ENCODE measurements at regions not wholly inside any gene's neighbourhood (a gene's known extent, or its start where the extent isn't known, plus 50 kb on each side); places are given as distances from the start of the nearest gene placed in this dataset.

DNA sequence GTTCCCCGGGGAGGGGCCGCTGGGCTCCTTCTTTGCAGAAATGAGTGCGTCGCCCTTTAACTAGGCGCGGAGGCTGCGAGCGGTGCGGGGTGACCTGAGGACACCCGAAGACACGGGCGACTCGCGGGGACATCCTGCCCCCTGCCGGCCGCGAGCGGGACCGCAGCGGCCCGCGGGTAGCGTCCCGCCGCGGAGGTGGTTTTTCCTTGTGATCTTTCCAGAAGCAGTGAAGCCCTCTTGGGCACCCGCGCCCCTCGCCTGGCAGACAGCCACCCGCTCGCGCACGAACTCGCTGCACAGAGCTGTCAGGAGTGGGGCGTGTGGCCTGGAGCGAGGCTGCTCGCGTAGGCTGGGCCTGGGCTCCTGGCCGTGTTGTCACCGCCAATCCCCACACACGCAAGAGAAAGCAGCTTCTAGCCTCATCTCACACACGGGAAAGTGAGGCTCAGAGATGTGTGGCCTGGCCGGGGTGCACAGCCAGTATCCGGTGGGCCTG is 67.2 kb downstream of the DIO3 start:
- ChIA-PET POLR2A (no interaction called here), CTCF (interaction anchor here (0.5 to 1.7 kb wide), 17 partner anchors 10 to 1244 kb away, joined by 3 to 9 read pairs (median 3); no protein-coding TSS in a partner anchor)
- Histone ChIP-seq H3K4me3 (ENCODE audit: low read depth, low read length) (no peak overlapping the region), H3K4me1 (ENCODE audit: control insufficient read depth, insufficient read depth, low read length) (no peaks in the 10 kb centered on the region), H3K27ac (ENCODE audit: extremely low read depth, low read depth, low read length) (no peak overlapping the region; the same call in 1 of the 2 replicates), H3K36me3 (ENCODE audit: control insufficient read depth in 2 of 2, insufficient read depth in 1 of 2, low read length in 2 of 2) (no peaks in the 10 kb centered on the region), H3K9me3 (ENCODE audit: control insufficient read depth, insufficient read depth, low read depth, low read length) (no peaks in the 10 kb centered on the region)
- TF ChIP-seq ZNF530 (tag by site-specific recombination; IDR thresholded peaks at IDR 0.05; ENCODE audit: low read depth) (no peak), ZNF211 (tag by site-specific recombination; IDR thresholded peaks at IDR 0.05; ENCODE audit: low read depth) (no peak), MYNN (tag by site-specific recombination; IDR thresholded peaks at IDR 0.05; ENCODE audit: borderline replicate concordance) (no peak), ZNF274 (IDR thresholded peaks at IDR 0.05; ENCODE audit: low read length) (no peak), ZNF274 (tag by site-specific recombination; IDR thresholded peaks at IDR 0.05; ENCODE audit: borderline replicate concordance) (no peak), ZFP3 (tag by site-specific recombination; IDR thresholded peaks at IDR 0.05; ENCODE audit: low read depth) (no peak), ZNF280D (tag by site-specific recombination; IDR thresholded peaks at IDR 0.05) (no peak), ZBTB7A (tag by site-specific recombination; IDR thresholded peaks at IDR 0.05; ENCODE audit: low read depth) (no peak), ZNF747 (tag by site-specific recombination; IDR thresholded peaks at IDR 0.05) (no peak), ZNF610 (tag by site-specific recombination; IDR thresholded peaks at IDR 0.05; ENCODE audit: borderline replicate concordance) (no peak), ZNF169 (tag by site-specific recombination; IDR thresholded peaks at IDR 0.05) (no peak), MZF1 (tag by site-specific recombination; IDR thresholded peaks at IDR 0.05; ENCODE audit: borderline replicate concordance) (no peak), ZBTB1 (tag by site-specific recombination; IDR thresholded peaks at IDR 0.05) (no peak), ZNF302 (tag by site-specific recombination; IDR thresholded peaks at IDR 0.05; ENCODE audit: low read depth) (no peak), ZNF280C (tag by site-specific recombination; IDR thresholded peaks at IDR 0.05) (no peak), ZNF501 (tag by site-specific recombination; IDR thresholded peaks at IDR 0.05) (peak; percentile 23; the same call in 1 of the 2 replicates), ZNF214 (tag by site-specific recombination; IDR thresholded peaks at IDR 0.05; ENCODE audit: borderline replicate concordance) (no peak), ZNF112 (tag by site-specific recombination; IDR thresholded peaks at IDR 0.05) (no peak), GLIS2 (tag by site-specific recombination; IDR thresholded peaks at IDR 0.05) (no peak), ZNF548 (tag by site-specific recombination; IDR thresholded peaks at IDR 0.05) (no peak), ZNF19 (tag by site-specific recombination; IDR thresholded peaks at IDR 0.05; ENCODE audit: low read depth) (no peak), ZNF830 (tag by site-specific recombination; IDR thresholded peaks at IDR 0.05; ENCODE audit: low read depth) (no peak), INSM2 (tag by site-specific recombination; IDR thresholded peaks at IDR 0.05) (no peak), IKZF3 (tag by site-specific recombination; IDR thresholded peaks at IDR 0.05) (no peak), ZNF521 (tag by site-specific recombination; IDR thresholded peaks at IDR 0.05) (no peak), ZNF473 (tag by site-specific recombination; IDR thresholded peaks at IDR 0.05) (no peak), ZIC2 (tag by site-specific recombination; IDR thresholded peaks at IDR 0.05) (no peak), ZFP37 (tag by site-specific recombination; IDR thresholded peaks at IDR 0.05) (no peak), WT1 (tag by site-specific recombination; IDR thresholded peaks at IDR 0.05) (no peak), KLF17 (tag by site-specific recombination; IDR thresholded peaks at IDR 0.05) (0 out of 2 replicates have a peak, but pooled peaks have one; percentile 14)
- TF ChIP-seq, protein P1, sequence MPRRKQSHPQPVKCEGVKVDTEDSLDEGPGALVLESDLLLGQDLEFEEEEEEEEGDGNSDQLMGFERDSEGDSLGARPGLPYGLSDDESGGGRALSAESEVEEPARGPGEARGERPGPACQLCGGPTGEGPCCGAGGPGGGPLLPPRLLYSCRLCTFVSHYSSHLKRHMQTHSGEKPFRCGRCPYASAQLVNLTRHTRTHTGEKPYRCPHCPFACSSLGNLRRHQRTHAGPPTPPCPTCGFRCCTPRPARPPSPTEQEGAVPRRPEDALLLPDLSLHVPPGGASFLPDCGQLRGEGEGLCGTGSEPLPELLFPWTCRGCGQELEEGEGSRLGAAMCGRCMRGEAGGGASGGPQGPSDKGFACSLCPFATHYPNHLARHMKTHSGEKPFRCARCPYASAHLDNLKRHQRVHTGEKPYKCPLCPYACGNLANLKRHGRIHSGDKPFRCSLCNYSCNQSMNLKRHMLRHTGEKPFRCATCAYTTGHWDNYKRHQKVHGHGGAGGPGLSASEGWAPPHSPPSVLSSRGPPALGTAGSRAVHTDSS (tag by site-specific recombination; IDR thresholded peaks at IDR 0.05), result no peak
